GM12875 (cell line): ENCODE measurements at regions not wholly inside any gene's neighbourhood (a gene's known extent, or its start where the extent isn't known, plus 50 kb on each side); places are given as distances from the start of the nearest gene placed in this dataset.

ENCODE experiments used
- H3K4me3 ChIP-seq: one replicate; pipeline ENCODE4 v1.5.1; 2011; ENCODE audit warnings: low read depth, low read length, control low read depth
- TF ChIP-seq, protein P1 (sequence below): IDR thresholded peaks from 2 replicates; pipeline ENCODE4 v1.5.1; 2011; ENCODE audit warnings: low read depth, mild to moderate bottlenecking, control low read depth, inconsistent platforms, low read length, moderate library complexity, borderline replicate concordance; ENCODE audit not compliant: insufficient read depth

DNA sequence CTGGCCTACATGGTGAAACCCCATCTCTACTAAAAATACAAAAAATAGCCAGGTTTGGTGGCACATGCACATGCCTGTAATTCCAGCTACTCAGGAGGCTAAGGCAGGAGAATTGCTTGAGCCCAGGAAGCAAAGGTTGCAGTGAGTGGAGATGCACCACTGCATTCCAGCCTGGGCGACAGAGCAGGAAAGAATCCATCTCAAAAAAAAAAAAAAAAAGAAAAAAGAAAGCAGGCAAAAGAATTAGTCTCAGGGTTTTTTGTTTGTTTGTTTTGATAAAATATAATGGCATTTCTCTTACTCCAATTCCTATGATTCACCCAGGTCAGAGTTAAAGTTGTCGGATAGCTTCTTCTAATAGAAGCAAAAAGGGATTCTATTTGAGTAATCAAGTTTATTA is 67.0 kb upstream of the ATG10 start:
- H3K4me3 ChIP-seq = no peak overlapping the region
- TF ChIP-seq, protein P1, sequence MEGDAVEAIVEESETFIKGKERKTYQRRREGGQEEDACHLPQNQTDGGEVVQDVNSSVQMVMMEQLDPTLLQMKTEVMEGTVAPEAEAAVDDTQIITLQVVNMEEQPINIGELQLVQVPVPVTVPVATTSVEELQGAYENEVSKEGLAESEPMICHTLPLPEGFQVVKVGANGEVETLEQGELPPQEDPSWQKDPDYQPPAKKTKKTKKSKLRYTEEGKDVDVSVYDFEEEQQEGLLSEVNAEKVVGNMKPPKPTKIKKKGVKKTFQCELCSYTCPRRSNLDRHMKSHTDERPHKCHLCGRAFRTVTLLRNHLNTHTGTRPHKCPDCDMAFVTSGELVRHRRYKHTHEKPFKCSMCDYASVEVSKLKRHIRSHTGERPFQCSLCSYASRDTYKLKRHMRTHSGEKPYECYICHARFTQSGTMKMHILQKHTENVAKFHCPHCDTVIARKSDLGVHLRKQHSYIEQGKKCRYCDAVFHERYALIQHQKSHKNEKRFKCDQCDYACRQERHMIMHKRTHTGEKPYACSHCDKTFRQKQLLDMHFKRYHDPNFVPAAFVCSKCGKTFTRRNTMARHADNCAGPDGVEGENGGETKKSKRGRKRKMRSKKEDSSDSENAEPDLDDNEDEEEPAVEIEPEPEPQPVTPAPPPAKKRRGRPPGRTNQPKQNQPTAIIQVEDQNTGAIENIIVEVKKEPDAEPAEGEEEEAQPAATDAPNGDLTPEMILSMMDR = no peak

DNA sequence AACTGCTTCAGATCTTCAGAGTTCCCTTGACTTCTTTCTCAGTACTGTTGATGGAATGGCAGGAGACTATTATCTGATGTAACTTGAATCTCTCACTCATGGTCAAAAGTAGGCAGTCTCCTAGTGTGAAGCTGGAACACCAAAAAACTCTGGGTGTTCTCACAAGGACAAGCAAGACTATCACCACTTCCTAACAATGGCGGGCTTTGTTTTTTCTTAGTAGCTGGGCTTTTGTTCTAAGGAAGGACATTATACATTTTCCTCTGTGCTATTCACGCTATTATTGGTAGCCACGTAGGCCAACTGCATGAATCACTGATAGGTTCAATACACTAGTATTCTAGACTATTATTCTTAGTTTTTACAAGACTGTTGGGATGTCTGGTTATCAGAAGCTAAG is 67.7 kb upstream of the ATG10 start:
- TF ChIP-seq, protein P1 = no peak
- no peak overlapping the region for H3K4me3 ChIP-seq

DNA sequence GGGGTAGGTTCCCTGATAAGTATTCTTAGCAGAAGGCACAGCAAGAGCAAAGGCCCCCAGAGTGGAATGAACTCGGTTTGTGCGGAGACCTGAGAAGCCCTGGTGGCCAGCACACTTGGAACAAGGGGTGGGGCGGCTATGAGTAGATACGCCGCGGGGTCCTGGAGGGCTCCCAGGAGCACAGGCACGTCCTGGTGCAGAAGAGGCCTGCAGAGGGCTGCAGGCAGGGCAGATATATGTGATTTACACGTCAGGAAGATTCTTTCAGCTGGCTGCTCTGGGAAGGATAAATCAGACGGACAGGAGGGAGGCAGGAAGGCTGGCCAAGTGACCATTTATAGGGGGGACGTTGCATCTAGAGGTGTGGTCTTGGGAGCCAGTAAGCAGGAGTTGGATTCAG is 70.2 kb upstream of the ATG10 start:
- TF ChIP-seq, protein P1 = no peak
- H3K4me3 ChIP-seq = no peak overlapping the region

DNA sequence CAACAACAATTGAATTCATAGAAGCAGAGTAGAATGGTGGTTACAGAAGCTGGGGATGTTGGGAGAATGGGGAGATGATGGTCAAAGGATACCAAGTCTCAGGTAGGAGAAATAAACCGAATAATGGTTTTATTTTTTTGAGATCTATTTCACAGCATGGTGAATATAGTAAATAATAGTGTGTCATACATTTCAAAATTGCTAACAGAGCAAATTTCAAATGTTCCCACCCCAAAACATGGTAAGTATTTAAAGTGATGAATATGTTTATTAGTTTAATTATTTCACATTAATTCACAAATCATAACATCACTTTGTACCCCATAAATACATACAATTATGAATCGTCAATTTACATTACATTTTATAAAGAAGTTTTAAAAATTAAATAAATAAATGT is 72.7 kb upstream of the ATG10 start:
- TF ChIP-seq, protein P1 = no peak
- no peak overlapping the region for H3K4me3 ChIP-seq

DNA sequence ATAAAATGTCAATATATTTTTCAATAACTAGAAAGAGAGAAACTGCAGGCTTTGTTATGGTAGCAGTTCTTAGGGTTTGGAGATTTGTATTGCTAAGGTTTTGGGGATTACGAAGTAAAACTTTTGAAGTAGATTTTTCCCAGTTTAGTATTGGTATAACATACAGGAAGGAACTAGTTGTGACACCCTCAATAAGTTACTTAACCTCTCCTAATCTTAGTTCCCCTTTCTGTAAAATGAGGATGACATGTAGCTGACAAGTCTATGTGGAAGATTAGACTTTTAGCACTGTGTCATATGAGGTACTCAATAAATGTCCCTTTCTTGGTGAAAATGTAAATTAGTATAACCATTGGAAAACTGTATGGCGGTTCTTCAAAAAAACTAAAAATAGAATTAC is 73.4 kb upstream of the ATG10 start:
- H3K4me3 ChIP-seq = no peak overlapping the region
- TF ChIP-seq, protein P1 = no peak

- TF ChIP-seq, protein P1 = no peak
Measured at GRCh38 chr5:81896764-81897163, 75.1 kb upstream of the ATG10 start.

DNA sequence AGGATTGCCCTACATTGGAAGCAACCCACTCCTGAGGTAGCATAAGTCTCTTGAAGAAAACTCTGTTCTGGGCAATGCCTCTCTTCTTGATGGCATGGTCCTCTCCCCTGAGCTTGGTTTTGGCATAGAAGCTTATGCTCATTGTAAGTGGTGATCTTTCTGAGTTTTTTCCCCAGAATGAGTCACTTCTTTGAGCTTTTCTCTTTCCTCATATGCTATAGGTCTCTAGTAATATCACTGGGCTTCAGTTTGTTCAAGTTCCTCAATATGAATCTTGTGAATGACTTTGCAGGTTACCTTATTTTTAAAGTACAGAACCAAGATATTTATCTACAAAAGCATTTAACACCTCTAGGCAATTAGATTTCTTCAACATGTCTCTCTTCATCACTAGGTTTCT is 76.5 kb upstream of the ATG10 start:
- TF ChIP-seq, protein P1 = no peak
- H3K4me3 ChIP-seq = no peak overlapping the region

More at GRCh38 chr5:81896764-81897163, 75.1 kb upstream of the ATG10 start:
- no peak overlapping the region for H3K4me3 ChIP-seq
